KMS-11 (cell line): ENCODE measurements at regions not wholly inside any gene's neighbourhood (a gene's known extent, or its start where the extent isn't known, plus 50 kb on each side); places are given as distances from the start of the nearest gene placed in this dataset.

Experiments used
- H2AFZ ChIP-seq: fragments of 200-600 bp; sonication (generic); 2 replicates; pipeline ENCODE4 v1.6.1; 2016; ENCODE audit warnings: antibody characterized with exemption, mixed run types, low read depth
- H3K27ac ChIP-seq: fragments of 200-600 bp; sonication (generic); 2 replicates; pipeline ENCODE4 v1.6.1; 2016; ENCODE audit warnings: mild to moderate bottlenecking, mixed run types
- H3K27me3 ChIP-seq: fragments of 200-600 bp; sonication (generic); 2 replicates; pipeline ENCODE4 v1.6.1; 2017; ENCODE audit warnings: mild to moderate bottlenecking, low read depth, mixed run types, moderate library complexity; ENCODE audit not compliant: insufficient read depth
- H3K36me3 ChIP-seq: fragments of 200-600 bp; sonication (generic); 2 replicates; pipeline ENCODE4 v1.6.1; 2017; ENCODE audit warnings: mild to moderate bottlenecking, mixed run types; ENCODE audit not compliant: insufficient read depth
- H3K4me1 ChIP-seq: fragments of 200-600 bp; sonication (generic); 2 replicates; pipeline ENCODE4 v1.6.1; 2016; ENCODE audit warnings: mild to moderate bottlenecking, low read depth, mixed run types; ENCODE audit not compliant: poor library complexity, severe bottlenecking
- H3K4me2 ChIP-seq: fragments of 200-600 bp; sonication (generic); 2 replicates; pipeline ENCODE4 v1.7.0; 2016; ENCODE audit warnings: mild to moderate bottlenecking, mixed run types
- H3K4me3 ChIP-seq: fragments of 200-600 bp; sonication (generic); IDR thresholded peaks from 2 replicates; pipeline ENCODE4 v1.6.1; 2017; ENCODE audit warnings: low read depth, low read length, mixed read lengths; ENCODE audit not compliant: insufficient read depth
- H3K79me2 ChIP-seq: fragments of 200-600 bp; sonication (generic); 2 replicates; pipeline ENCODE4 v1.6.1; 2016; ENCODE audit warnings: low read depth, mixed run types; ENCODE audit not compliant: insufficient read depth
- H3K9ac ChIP-seq: fragments of 200-600 bp; sonication (generic); 2 replicates; pipeline ENCODE4 v1.6.1; 2016; ENCODE audit warnings: mild to moderate bottlenecking, mixed run types
- H4K20me1 ChIP-seq: fragments of 200-600 bp; sonication (generic); 2 replicates; pipeline ENCODE4 v1.6.1; 2016; ENCODE audit warnings: mild to moderate bottlenecking, mixed run types; ENCODE audit not compliant: insufficient read depth
- TF ChIP-seq, protein P1 (sequence below): fragments of 200-600 bp; sonication (generic); conservative IDR thresholded peaks from 2 replicates; pipeline ENCODE4 v1.6.1; 2017; ENCODE audit warnings: low read depth, mild to moderate bottlenecking, antibody characterized with exemption, low read length, moderate library complexity, mixed read lengths

DNA sequence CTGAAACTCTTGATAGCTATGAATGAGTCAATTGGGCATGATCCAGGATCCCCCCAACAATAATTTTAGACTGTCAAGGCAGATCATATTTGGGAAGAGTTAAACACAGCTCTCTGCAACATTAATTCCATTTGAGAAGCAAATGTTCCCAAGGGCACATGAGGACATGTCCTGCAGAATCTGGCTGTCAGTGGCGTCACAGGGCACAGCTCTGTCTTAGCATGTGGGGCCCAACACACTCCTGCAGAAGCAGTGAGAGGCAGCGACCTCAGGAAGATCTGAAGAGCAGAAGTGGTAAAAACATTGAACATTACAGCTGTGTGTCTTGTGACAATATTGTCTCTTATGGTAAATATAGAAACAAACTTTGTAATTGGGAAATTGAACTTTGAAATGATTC, 197.1 kb upstream of the PBX1 start:
- no peaks in the 10 kb centered on the region for H3K4me1 ChIP-seq
- no peaks in the 10 kb centered on the region for H4K20me1 ChIP-seq
- no peaks in the 10 kb centered on the region for H3K27me3 ChIP-seq
- H3K79me2 ChIP-seq, result no peaks in the 10 kb centered on the region
- TF ChIP-seq, protein P1, sequence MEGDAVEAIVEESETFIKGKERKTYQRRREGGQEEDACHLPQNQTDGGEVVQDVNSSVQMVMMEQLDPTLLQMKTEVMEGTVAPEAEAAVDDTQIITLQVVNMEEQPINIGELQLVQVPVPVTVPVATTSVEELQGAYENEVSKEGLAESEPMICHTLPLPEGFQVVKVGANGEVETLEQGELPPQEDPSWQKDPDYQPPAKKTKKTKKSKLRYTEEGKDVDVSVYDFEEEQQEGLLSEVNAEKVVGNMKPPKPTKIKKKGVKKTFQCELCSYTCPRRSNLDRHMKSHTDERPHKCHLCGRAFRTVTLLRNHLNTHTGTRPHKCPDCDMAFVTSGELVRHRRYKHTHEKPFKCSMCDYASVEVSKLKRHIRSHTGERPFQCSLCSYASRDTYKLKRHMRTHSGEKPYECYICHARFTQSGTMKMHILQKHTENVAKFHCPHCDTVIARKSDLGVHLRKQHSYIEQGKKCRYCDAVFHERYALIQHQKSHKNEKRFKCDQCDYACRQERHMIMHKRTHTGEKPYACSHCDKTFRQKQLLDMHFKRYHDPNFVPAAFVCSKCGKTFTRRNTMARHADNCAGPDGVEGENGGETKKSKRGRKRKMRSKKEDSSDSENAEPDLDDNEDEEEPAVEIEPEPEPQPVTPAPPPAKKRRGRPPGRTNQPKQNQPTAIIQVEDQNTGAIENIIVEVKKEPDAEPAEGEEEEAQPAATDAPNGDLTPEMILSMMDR, result no peak
- no peaks in the 10 kb centered on the region for H3K36me3 ChIP-seq
- no peak overlapping the region for H2AFZ ChIP-seq
- H3K27ac ChIP-seq, result no peak overlapping the region
- H3K4me2 ChIP-seq, result no peak overlapping the region
- no peak overlapping the region for H3K9ac ChIP-seq
- no peak overlapping the region for H3K4me3 ChIP-seq

DNA sequence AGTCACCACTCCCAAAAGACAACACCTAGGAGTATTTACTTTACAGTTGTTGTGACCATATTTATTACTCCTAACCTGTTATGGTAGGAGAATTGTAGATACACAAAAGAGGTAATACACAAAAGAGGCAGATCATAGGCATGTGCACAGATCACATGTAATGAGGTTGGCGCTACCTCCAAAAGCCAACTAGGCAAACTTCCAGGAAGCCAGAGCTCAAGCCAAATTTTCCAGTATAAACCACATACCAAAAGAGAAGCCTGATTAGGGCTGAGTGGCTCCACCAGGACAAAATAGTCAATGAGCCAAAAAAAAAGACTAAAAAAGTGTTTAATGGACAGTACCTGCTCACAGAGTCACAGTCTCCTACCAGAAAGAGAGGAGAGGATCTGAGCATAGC, 195.0 kb upstream of the PBX1 start:
- TF ChIP-seq, protein P1, result no peak
- H3K27ac ChIP-seq, result no peak overlapping the region
- no peak overlapping the region for H3K4me3 ChIP-seq
- H3K36me3 ChIP-seq, result no peaks in the 10 kb centered on the region
- H3K4me2 ChIP-seq, result no peak overlapping the region
- no peak overlapping the region for H3K9ac ChIP-seq
- H3K79me2 ChIP-seq, result no peaks in the 10 kb centered on the region
- no peak overlapping the region for H2AFZ ChIP-seq
- H4K20me1 ChIP-seq, result no peaks in the 10 kb centered on the region
- no peaks in the 10 kb centered on the region for H3K27me3 ChIP-seq
- H3K4me1 ChIP-seq, result no peaks in the 10 kb centered on the region

GRCh38 chr1:164366014-164366413, 193.0 kb upstream of the PBX1 start:
- H3K4me1 ChIP-seq, result no peaks in the 10 kb centered on the region
- no peak overlapping the region for H3K27ac ChIP-seq
- no peak overlapping the region for H3K9ac ChIP-seq
- no peak overlapping the region for H2AFZ ChIP-seq
- no peaks in the 10 kb centered on the region for H4K20me1 ChIP-seq
- no peaks in the 10 kb centered on the region for H3K36me3 ChIP-seq
- no peaks in the 10 kb centered on the region for H3K79me2 ChIP-seq
- TF ChIP-seq, protein P1, result no peak
- H3K4me2 ChIP-seq, result no peak overlapping the region
- H3K27me3 ChIP-seq, result no peaks in the 10 kb centered on the region
- H3K4me3 ChIP-seq, result no peak overlapping the region

DNA sequence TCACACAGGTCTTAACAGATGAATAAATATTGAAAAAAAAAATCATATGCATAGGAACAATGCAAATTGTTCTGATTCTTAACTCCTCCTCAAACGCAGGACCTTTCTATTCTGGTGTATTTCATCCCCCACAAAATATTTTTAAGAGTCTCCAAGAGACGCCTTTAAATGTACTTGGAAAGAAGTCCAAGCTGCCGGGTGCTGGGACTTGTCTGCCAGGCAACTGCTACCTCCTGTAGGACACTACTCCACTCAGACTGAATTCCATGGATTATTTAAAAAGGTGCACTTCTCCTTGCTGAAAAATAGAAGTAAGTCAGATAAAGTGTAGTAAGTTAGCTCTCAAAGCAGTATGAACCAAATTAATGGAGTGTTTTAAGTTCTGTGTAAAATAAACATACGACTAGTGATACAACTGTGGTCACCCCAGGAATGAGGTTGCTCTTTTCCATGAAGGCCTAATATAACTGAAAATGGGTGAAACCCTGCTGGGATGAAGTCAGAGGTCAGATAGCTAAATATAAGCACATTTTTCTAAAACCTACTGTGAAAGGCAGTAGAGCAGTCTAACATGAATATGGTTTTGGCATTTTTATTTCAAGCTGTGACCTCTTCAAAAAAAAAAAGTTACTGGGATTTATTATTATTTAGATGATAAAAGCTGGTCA, 189.2 kb upstream of the PBX1 start:
- H3K9ac ChIP-seq, result no peak overlapping the region
- TF ChIP-seq, protein P1, result no peak
- H2AFZ ChIP-seq, result no peak overlapping the region
- no peak overlapping the region for H3K4me3 ChIP-seq
- no peaks in the 10 kb centered on the region for H3K36me3 ChIP-seq
- no peaks in the 10 kb centered on the region for H3K79me2 ChIP-seq
- no peaks in the 10 kb centered on the region for H4K20me1 ChIP-seq
- no peak overlapping the region for H3K27ac ChIP-seq
- no peaks in the 10 kb centered on the region for H3K4me1 ChIP-seq
- no peaks in the 10 kb centered on the region for H3K27me3 ChIP-seq
- no peak overlapping the region for H3K4me2 ChIP-seq
